Panc1 (cell line): ENCODE measurements at regions not wholly inside any gene's neighbourhood (a gene's known extent, or its start where the extent isn't known, plus 50 kb on each side); places are given as distances from the start of the nearest gene placed in this dataset.

Experiments used
- ATAC-seq: fragments of 200-7000 bp; cut with Tn5 transposase; 2 replicates; pipeline ENCODE4 v1.9.1; 2020; ENCODE audit warnings: mild to moderate bottlenecking, moderate library complexity
- BruUV-seq: library from RNA; stranded (reverse); fragments of 400-500 nt; replicated peaks from 2 replicates; lab custom pipeline; 2021; lab: Mats Ljungman, UMichigan
- CTCF ChIA-PET: fragments of 300-600 bp; sonication (Branson Sonifier 250); formaldehyde crosslinking; loops from one replicate; lab custom pipeline; 2022; ENCODE audit warnings: antibody characterized with exemption; lab: Charles Lee
- POLR2A ChIA-PET: fragments of 300-600 bp; sonication (Branson Sonifier 250); formaldehyde crosslinking; loops from one replicate; lab custom pipeline; 2022; ENCODE audit warnings: antibody characterized with exemption; lab: Charles Lee
- DNase-seq: peaks from one replicate; pipeline ENCODE4 v3.0.0-alpha.2; 2010; ENCODE audit warnings: low read depth, low spot score
- H3K27ac ChIP-seq: 2 replicates; pipeline ENCODE4 v1.5.1; 2011; ENCODE audit warnings: mild to moderate bottlenecking, low read length, inconsistent platforms
- H3K27me3 ChIP-seq: fragments of 200-500 bp; sonication (Bioruptor generic); 2 replicates; pipeline ENCODE4 v1.6.0; 2014; ENCODE audit warnings: low read length, inconsistent platforms; ENCODE audit not compliant: control insufficient read depth, insufficient read depth
- H3K36me3 ChIP-seq: fragments of 200-500 bp; sonication (Bioruptor generic); 2 replicates; pipeline ENCODE4 v1.5.1; 2014; ENCODE audit warnings: inconsistent platforms, mild to moderate bottlenecking, low read length, moderate library complexity; ENCODE audit not compliant: control insufficient read depth, insufficient read depth
- H3K4me1 ChIP-seq: 2 replicates; pipeline ENCODE4 v1.5.1; 2011; ENCODE audit warnings: inconsistent platforms, mild to moderate bottlenecking, low read length, moderate library complexity; ENCODE audit not compliant: control insufficient read depth, insufficient read depth
- H3K4me3 ChIP-seq, 2 experiments: 2 replicates each; pipeline ENCODE4 v1.5.1; 2011 to 2012; ENCODE audit warnings: low read depth in 2 of 2, low read length in 2 of 2, mild to moderate bottlenecking in 2 of 2, inconsistent platforms in 1 of 2, moderate library complexity in 1 of 2
- H3K9me3 ChIP-seq: fragments of 200-500 bp; sonication (Bioruptor generic); 2 replicates; pipeline ENCODE4 v1.5.1; 2014; ENCODE audit warnings: low read depth, mild to moderate bottlenecking, inconsistent platforms, low read length, moderate library complexity; ENCODE audit not compliant: control insufficient read depth, insufficient read depth
- POLR2AphosphoS5 ChIP-seq: IDR thresholded peaks from 2 replicates; pipeline ENCODE4 v1.6.1; 2012; ENCODE audit warnings: mild to moderate bottlenecking, low read depth, low read length, moderate library complexity
- SIN3A ChIP-seq: IDR thresholded peaks from 2 replicates; pipeline ENCODE4 v1.6.1; 2012; ENCODE audit warnings: low read depth, mild to moderate bottlenecking, low read length, moderate library complexity, borderline replicate concordance; ENCODE audit not compliant: insufficient read depth
- TCF7L2 ChIP-seq: IDR thresholded peaks from 2 replicates; pipeline ENCODE4 v1.6.1; 2011; ENCODE audit warnings: mild to moderate bottlenecking, low read depth, low read length, inconsistent platforms
- in situ Hi-C: cut with HindIII; loops from 2 replicates; pipeline ENCODE4 v1.10.0; 2016; ENCODE audit warnings: low sequenced_read_pairs, low pct_unique_long_range_greater_than_20kb
- intact Hi-C: fragments of 100-400 bp; cut with micrococcal nuclease; formaldehyde crosslinking; loops from one replicate; pipeline ENCODE4 v1.10.0; 2022; ENCODE audit not compliant: unreplicated experiment
- TF ChIP-seq, protein P1 (sequence below), 2 experiments: IDR thresholded peaks; 2 replicates each; pipeline ENCODE4 v1.6.1; 2011 to 2012; ENCODE audit warnings: low read depth in 2 of 2, control low read depth in 1 of 2, low read length in 1 of 2, mild to moderate bottlenecking in 1 of 2, moderate library complexity in 1 of 2; ENCODE audit not compliant: insufficient read depth in 1 of 2
- TF ChIP-seq, protein P2 (sequence below): fragments of 450-650 bp; IDR thresholded peaks from 2 replicates; pipeline ENCODE4 v1.5.1; 2017; ENCODE audit warnings: mild to moderate bottlenecking

DNA sequence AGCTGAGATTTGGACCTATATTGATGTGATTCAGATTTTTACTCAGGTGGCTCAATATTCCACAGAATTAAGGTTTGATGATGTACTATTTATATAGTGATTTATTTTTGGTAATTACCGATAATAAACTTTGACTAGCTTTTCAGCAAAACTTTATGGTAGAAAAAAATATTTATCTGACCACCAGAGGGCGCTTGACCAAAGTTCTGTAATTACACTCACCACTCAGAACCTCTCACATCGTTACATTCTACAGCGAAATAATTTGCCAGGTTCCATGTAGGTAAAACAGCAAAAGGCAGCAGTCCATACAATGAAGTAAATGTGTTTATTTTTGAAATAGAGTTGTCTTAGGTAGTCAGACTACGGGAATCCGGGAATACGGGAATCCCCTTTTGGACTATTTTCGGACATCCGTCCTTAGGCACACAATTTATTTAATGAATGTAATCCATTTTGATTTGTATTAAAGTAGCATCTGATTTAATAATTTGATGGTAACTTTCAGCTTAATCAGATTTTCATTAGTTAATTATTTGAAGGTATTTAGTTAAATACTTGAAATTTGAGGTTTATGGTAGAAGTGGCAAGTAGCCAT is 143.0 kb upstream of the DDHD1 start:
- POLR2A ChIA-PET = no interaction called here
- no TSS peak for BruUV-seq
- no peaks in the 10 kb centered on the region for H3K4me1 ChIP-seq
- no peak for TF ChIP-seq SIN3A
- TF ChIP-seq POLR2AphosphoS5 = no peak
- TF ChIP-seq, protein P1, sequence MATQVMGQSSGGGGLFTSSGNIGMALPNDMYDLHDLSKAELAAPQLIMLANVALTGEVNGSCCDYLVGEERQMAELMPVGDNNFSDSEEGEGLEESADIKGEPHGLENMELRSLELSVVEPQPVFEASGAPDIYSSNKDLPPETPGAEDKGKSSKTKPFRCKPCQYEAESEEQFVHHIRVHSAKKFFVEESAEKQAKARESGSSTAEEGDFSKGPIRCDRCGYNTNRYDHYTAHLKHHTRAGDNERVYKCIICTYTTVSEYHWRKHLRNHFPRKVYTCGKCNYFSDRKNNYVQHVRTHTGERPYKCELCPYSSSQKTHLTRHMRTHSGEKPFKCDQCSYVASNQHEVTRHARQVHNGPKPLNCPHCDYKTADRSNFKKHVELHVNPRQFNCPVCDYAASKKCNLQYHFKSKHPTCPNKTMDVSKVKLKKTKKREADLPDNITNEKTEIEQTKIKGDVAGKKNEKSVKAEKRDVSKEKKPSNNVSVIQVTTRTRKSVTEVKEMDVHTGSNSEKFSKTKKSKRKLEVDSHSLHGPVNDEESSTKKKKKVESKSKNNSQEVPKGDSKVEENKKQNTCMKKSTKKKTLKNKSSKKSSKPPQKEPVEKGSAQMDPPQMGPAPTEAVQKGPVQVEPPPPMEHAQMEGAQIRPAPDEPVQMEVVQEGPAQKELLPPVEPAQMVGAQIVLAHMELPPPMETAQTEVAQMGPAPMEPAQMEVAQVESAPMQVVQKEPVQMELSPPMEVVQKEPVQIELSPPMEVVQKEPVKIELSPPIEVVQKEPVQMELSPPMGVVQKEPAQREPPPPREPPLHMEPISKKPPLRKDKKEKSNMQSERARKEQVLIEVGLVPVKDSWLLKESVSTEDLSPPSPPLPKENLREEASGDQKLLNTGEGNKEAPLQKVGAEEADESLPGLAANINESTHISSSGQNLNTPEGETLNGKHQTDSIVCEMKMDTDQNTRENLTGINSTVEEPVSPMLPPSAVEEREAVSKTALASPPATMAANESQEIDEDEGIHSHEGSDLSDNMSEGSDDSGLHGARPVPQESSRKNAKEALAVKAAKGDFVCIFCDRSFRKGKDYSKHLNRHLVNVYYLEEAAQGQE (IDR thresholded peaks at IDR 0.05; ENCODE audit: insufficient read depth in 1 of 2, low read depth in 2 of 2, low read length in 1 of 2) = no peak
- TF ChIP-seq, protein P2, sequence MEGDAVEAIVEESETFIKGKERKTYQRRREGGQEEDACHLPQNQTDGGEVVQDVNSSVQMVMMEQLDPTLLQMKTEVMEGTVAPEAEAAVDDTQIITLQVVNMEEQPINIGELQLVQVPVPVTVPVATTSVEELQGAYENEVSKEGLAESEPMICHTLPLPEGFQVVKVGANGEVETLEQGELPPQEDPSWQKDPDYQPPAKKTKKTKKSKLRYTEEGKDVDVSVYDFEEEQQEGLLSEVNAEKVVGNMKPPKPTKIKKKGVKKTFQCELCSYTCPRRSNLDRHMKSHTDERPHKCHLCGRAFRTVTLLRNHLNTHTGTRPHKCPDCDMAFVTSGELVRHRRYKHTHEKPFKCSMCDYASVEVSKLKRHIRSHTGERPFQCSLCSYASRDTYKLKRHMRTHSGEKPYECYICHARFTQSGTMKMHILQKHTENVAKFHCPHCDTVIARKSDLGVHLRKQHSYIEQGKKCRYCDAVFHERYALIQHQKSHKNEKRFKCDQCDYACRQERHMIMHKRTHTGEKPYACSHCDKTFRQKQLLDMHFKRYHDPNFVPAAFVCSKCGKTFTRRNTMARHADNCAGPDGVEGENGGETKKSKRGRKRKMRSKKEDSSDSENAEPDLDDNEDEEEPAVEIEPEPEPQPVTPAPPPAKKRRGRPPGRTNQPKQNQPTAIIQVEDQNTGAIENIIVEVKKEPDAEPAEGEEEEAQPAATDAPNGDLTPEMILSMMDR = peak; percentile 66; the same call in 1 of the 2 replicates
- no peak overlapping the region for H3K4me3 ChIP-seq
- H3K36me3 ChIP-seq = no peaks in the 10 kb centered on the region
- ATAC-seq = no peak
- CTCF ChIA-PET = no interaction called here
- H3K9me3 ChIP-seq = no peaks in the 10 kb centered on the region
- DNase-seq = peak; percentile 12
- intact Hi-C loops (no loop called here), in situ Hi-C loops (no loop called here)
- no peaks in the 10 kb centered on the region for H3K27me3 ChIP-seq
- H3K27ac ChIP-seq = no peak overlapping the region

DNA sequence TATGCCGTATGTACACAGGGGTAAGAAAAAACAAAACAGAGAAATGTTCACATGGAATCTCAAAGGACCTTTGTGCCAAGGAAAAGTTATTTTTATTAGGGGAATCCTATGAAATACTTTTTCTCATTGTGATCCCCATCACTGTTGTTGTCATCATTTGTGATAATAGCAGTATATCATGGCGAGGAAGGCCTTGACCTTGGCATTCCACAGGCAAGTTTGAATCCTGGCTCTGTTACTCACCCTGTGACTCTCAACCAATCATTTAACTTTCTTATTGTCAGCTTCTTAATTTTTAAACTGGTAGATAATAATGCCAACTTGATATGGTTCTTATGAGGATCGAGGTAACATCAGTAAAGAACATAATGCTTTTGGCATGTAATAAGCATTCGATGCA is 142.2 kb upstream of the DDHD1 start:
- in situ Hi-C loops (no loop called here), intact Hi-C loops (no loop called here)
- ATAC-seq (no peak), DNase-seq (no peak)
- Histone ChIP-seq H3K4me1 (no peaks in the 10 kb centered on the region), H3K27me3 (no peaks in the 10 kb centered on the region), H3K4me3 (no peak overlapping the region), H3K36me3 (no peaks in the 10 kb centered on the region), H3K27ac (no peak overlapping the region), H3K9me3 (no peaks in the 10 kb centered on the region)
- no TSS peak for BruUV-seq
- CTCF ChIA-PET = no interaction called here
- no peak for TF ChIP-seq POLR2AphosphoS5
- TF ChIP-seq SIN3A = no peak
- TF ChIP-seq, protein P2 = no peak
- TF ChIP-seq, protein P1 (IDR thresholded peaks at IDR 0.05; ENCODE audit: insufficient read depth in 1 of 2, low read depth in 2 of 2, low read length in 1 of 2) = no peak
- TF ChIP-seq TCF7L2 = no peak
- POLR2A ChIA-PET = no interaction called here
